Activated CD4-positive, alpha-beta T cell treated with anti-CD3 and anti-CD28 coated beads, Interleukin-2, amount 10 ng/mL, durations not matched to agents 7 days and 5 days (primary cell): ENCODE measurements at regions not wholly inside any gene's neighbourhood (a gene's known extent, or its start where the extent isn't known, plus 50 kb on each side); places are given as distances from the start of the nearest gene placed in this dataset.

Experiments used
- CTCF ChIA-PET: fragments of 350-600 bp; sonication (Branson Sonifier 250); formaldehyde crosslinking; loops from one replicate; lab custom pipeline; 2021; ENCODE audit warnings: antibody characterized with exemption; lab: Charles Lee
- POLR2A ChIA-PET: fragments of 350-600 bp; sonication (Branson Sonifier 250); formaldehyde crosslinking; loops from one replicate; lab custom pipeline; 2021; ENCODE audit warnings: antibody characterized with exemption; lab: Charles Lee
- DNase-seq: peaks from one replicate; pipeline ENCODE4 v3.0.0-alpha.2; 2020
- H3K27ac Mint-ChIP-seq: one replicate; pipeline ENCODE4 v1.8.0; 2021; ENCODE audit warnings: mild to moderate bottlenecking, moderate library complexity, mixed read lengths
- H3K27me3 Mint-ChIP-seq: one replicate; pipeline ENCODE4 v1.8.0; 2021; ENCODE audit warnings: mixed read lengths
- H3K36me3 Mint-ChIP-seq: one replicate; pipeline ENCODE4 v1.8.0; 2021; ENCODE audit warnings: low read depth, mixed read lengths
- H3K4me1 Mint-ChIP-seq: one replicate; pipeline ENCODE4 v1.8.0; 2021; ENCODE audit warnings: mixed read lengths
- H3K4me3 Mint-ChIP-seq: one replicate; pipeline ENCODE4 v1.8.0; 2021; ENCODE audit warnings: mild to moderate bottlenecking, moderate library complexity, mixed read lengths
- H3K9me3 Mint-ChIP-seq: one replicate; pipeline ENCODE4 v1.8.0; 2021; ENCODE audit warnings: mixed read lengths

- CTCF ChIA-PET: no interaction called here
- no peaks in the 10 kb centered on the region for H3K36me3 Mint-ChIP-seq
- no peaks in the 10 kb centered on the region for H3K27me3 Mint-ChIP-seq
Measured at GRCh38 chr18:22005191-22005841, 164.1 kb upstream of the GATA6 start.

GRCh38 chr18:22006458-22006857 is 162.9 kb upstream of the GATA6 start:
- CTCF ChIA-PET: no interaction called here
- no peaks in the 10 kb centered on the region for H3K27me3 Mint-ChIP-seq
- no peaks in the 10 kb centered on the region for H3K9me3 Mint-ChIP-seq

More at GRCh38 chr18:22005191-22005841, 164.1 kb upstream of the GATA6 start:
- Mint-ChIP-seq H3K4me1 (no peaks in the 10 kb centered on the region), H3K9me3 (no peaks in the 10 kb centered on the region), H3K4me3 (no peak overlapping the region), H3K27ac (no peak overlapping the region)
- DNase-seq: no peak
- POLR2A ChIA-PET: interaction anchor here (0.6 kb wide), 1 partner anchor 928 kb away, joined by 3 read pairs; the partner anchor contains the start of gene RBBP8

GRCh38 chr18:22009242-22009641 is 160.1 kb upstream of the GATA6 start:
- Mint-ChIP-seq H3K36me3 (no peaks in the 10 kb centered on the region), H3K4me1 (no peaks in the 10 kb centered on the region), H3K27ac (no peak overlapping the region), H3K4me3 (no peak overlapping the region), H3K9me3 (peaks cover 3% of the 10 kb centered on the region), H3K27me3 (no peaks in the 10 kb centered on the region)
- POLR2A ChIA-PET: no interaction called here
- CTCF ChIA-PET: no interaction called here
- DNase-seq: no peak

More at GRCh38 chr18:22006458-22006857, 162.9 kb upstream of the GATA6 start:
- no peak overlapping the region for H3K27ac Mint-ChIP-seq
- H3K36me3 Mint-ChIP-seq: no peaks in the 10 kb centered on the region
- DNase-seq: no peak
- H3K4me3 Mint-ChIP-seq: no peak overlapping the region
- H3K4me1 Mint-ChIP-seq: no peaks in the 10 kb centered on the region
- POLR2A ChIA-PET: no interaction called here

GRCh38 chr18:22013993-22014392 is 155.4 kb upstream of the GATA6 start:
- Mint-ChIP-seq H3K27me3 (no peaks in the 10 kb centered on the region), H3K9me3 (peaks cover 6% of the 10 kb centered on the region), H3K4me1 (no peaks in the 10 kb centered on the region), H3K27ac (no peak overlapping the region), H3K4me3 (no peak overlapping the region), H3K36me3 (no peaks in the 10 kb centered on the region)
- DNase-seq: no peak
- CTCF ChIA-PET: no interaction called here
- POLR2A ChIA-PET: no interaction called here

- no peak for DNase-seq
- Mint-ChIP-seq H3K36me3 (no peaks in the 10 kb centered on the region), H3K27me3 (no peaks in the 10 kb centered on the region), H3K9me3 (peaks cover 6% of the 10 kb centered on the region), H3K4me3 (no peak overlapping the region), H3K4me1 (no peaks in the 10 kb centered on the region), H3K27ac (no peak overlapping the region)
- POLR2A ChIA-PET: no interaction called here
- CTCF ChIA-PET: no interaction called here
Measured at GRCh38 chr18:22015156-22015555, 154.2 kb upstream of the GATA6 start.

- POLR2A ChIA-PET: no interaction called here
- Mint-ChIP-seq H3K27ac (no peak overlapping the region), H3K9me3 (peaks cover 6% of the 10 kb centered on the region), H3K4me3 (no peak overlapping the region), H3K27me3 (no peaks in the 10 kb centered on the region), H3K4me1 (no peaks in the 10 kb centered on the region), H3K36me3 (no peaks in the 10 kb centered on the region)
- DNase-seq: no peak
- CTCF ChIA-PET: no interaction called here
Measured at GRCh38 chr18:22018366-22018765, 151.0 kb upstream of the GATA6 start.

GRCh38 chr18:22019193-22019592 is 150.2 kb upstream of the GATA6 start:
- DNase-seq: no peak
- ChIA-PET CTCF (interaction anchor here (1.7 kb wide), 1 partner anchor 12 kb away, joined by 4 read pairs; no protein-coding TSS in a partner anchor), POLR2A (no interaction called here)
- Mint-ChIP-seq H3K27me3 (no peaks in the 10 kb centered on the region), H3K9me3 (peaks cover 4% of the 10 kb centered on the region), H3K27ac (no peak overlapping the region), H3K4me3 (no peak overlapping the region), H3K4me1 (no peaks in the 10 kb centered on the region), H3K36me3 (no peaks in the 10 kb centered on the region)

GRCh38 chr18:22020127-22020866 is 149.1 kb upstream of the GATA6 start:
- no peaks in the 10 kb centered on the region for H3K4me1 Mint-ChIP-seq
- no peaks in the 10 kb centered on the region for H3K36me3 Mint-ChIP-seq
- CTCF ChIA-PET: interaction anchor here (1.7 kb wide), 1 partner anchor 11 kb away, joined by 4 read pairs; no protein-coding TSS in a partner anchor
- H3K27ac Mint-ChIP-seq: no peak overlapping the region
- peaks cover under 1% of the 10 kb centered on the region for H3K9me3 Mint-ChIP-seq
- no peak for DNase-seq
- POLR2A ChIA-PET: no interaction called here
- no peak overlapping the region for H3K4me3 Mint-ChIP-seq
- H3K27me3 Mint-ChIP-seq: no peaks in the 10 kb centered on the region

- Mint-ChIP-seq H3K36me3 (no peaks in the 10 kb centered on the region), H3K4me1 (no peaks in the 10 kb centered on the region), H3K9me3 (no peaks in the 10 kb centered on the region), H3K27me3 (no peaks in the 10 kb centered on the region), H3K4me3 (no peak overlapping the region), H3K27ac (no peak overlapping the region)
- CTCF ChIA-PET: no interaction called here
- no peak for DNase-seq
- POLR2A ChIA-PET: no interaction called here
Measured at GRCh38 chr18:22020867-22021370, 148.5 kb upstream of the GATA6 start.

- H3K27ac Mint-ChIP-seq: no peak overlapping the region
- H3K4me1 Mint-ChIP-seq: no peaks in the 10 kb centered on the region
- H3K9me3 Mint-ChIP-seq: no peaks in the 10 kb centered on the region
- ChIA-PET CTCF (interaction anchor here (0.8 kb wide), 1 partner anchor 23 kb away, joined by 3 read pairs; no protein-coding TSS in a partner anchor), POLR2A (no interaction called here)
- no peak overlapping the region for H3K4me3 Mint-ChIP-seq
- no peaks in the 10 kb centered on the region for H3K27me3 Mint-ChIP-seq
- no peak for DNase-seq
- H3K36me3 Mint-ChIP-seq: no peaks in the 10 kb centered on the region
Measured at GRCh38 chr18:22021701-22022100, 147.7 kb upstream of the GATA6 start.

- no peaks in the 10 kb centered on the region for H3K4me1 Mint-ChIP-seq
- H3K36me3 Mint-ChIP-seq: no peaks in the 10 kb centered on the region
- DNase-seq: no peak
- no peak overlapping the region for H3K27ac Mint-ChIP-seq
- ChIA-PET CTCF (no interaction called here), POLR2A (no interaction called here)
- no peak overlapping the region for H3K4me3 Mint-ChIP-seq
- no peaks in the 10 kb centered on the region for H3K9me3 Mint-ChIP-seq
- no peaks in the 10 kb centered on the region for H3K27me3 Mint-ChIP-seq
Measured at GRCh38 chr18:22024924-22025323, 144.5 kb upstream of the GATA6 start.

GRCh38 chr18:22026362-22026761 is 143.0 kb upstream of the GATA6 start:
- DNase-seq: no peak
- POLR2A ChIA-PET: no interaction called here
- Mint-ChIP-seq H3K27ac (no peak overlapping the region), H3K9me3 (no peaks in the 10 kb centered on the region), H3K4me3 (no peak overlapping the region), H3K4me1 (no peaks in the 10 kb centered on the region), H3K36me3 (no peaks in the 10 kb centered on the region), H3K27me3 (no peaks in the 10 kb centered on the region)
- CTCF ChIA-PET: interaction anchor here (0.6 kb wide), 1 partner anchor 129 kb away, joined by 3 read pairs; no protein-coding TSS in a partner anchor

GRCh38 chr18:22026889-22027288 is 142.5 kb upstream of the GATA6 start:
- Mint-ChIP-seq H3K4me3 (no peak overlapping the region), H3K9me3 (no peaks in the 10 kb centered on the region), H3K27me3 (no peaks in the 10 kb centered on the region), H3K27ac (no peak overlapping the region), H3K36me3 (no peaks in the 10 kb centered on the region), H3K4me1 (no peaks in the 10 kb centered on the region)
- POLR2A ChIA-PET: no interaction called here
- no peak for DNase-seq
- CTCF ChIA-PET: no interaction called here
